ENCODE measurements at regions not wholly inside any gene's neighbourhood (a gene's known extent, or its start where the extent isn't known, plus 50 kb on each side); places are given as distances from the start of the nearest gene placed in this dataset.

DNA sequence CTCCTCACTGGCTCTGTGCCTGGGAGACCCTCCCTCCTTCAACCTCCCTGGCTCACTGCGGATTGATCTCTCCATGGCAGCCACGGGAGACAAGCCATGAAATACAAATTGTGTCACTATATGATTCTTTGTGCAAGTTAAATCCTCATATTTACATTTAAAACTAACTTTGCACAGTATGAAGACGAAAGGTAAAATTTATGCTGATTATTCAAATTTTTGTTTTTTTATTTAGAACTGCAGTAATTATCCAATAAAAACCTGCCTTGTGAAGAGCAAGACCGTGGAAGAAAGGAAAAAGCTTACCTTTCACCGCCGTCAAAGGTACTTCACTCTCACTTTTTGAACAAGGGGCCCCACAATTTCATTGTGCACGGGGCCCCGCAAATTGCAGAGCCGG lies 436.9 kb downstream of the EIPR1 start:
- Histone ChIP-seq H2AFZ (no peak overlapping the region), H3F3A (ENCODE audit: insufficient read depth, low read depth) (no peaks in the 10 kb centered on the region), H3K27me3 (ENCODE audit: insufficient read depth, low read depth) (peaks cover 78% of the 10 kb centered on the region), H3K27ac (no peak overlapping the region), H4K20me1 (ENCODE audit: insufficient read depth) (no peaks in the 10 kb centered on the region), H3K9me2 (ENCODE audit: insufficient read depth) (no peaks in the 10 kb centered on the region), H3K79me2 (ENCODE audit: low read depth) (no peaks in the 10 kb centered on the region), H3K4me1 (replicated peaks; ENCODE audit: insufficient read depth) (no peaks in the 10 kb centered on the region), H3K4me3 (no peak overlapping the region), H3K9me3 (ENCODE audit: insufficient read depth, low read depth) (no peaks in the 10 kb centered on the region; the same call in 1 of the 2 replicates), H3K36me3 (ENCODE audit: low read depth) (no peaks in the 10 kb centered on the region), H3K4me2 (no peak overlapping the region)
- POLR2A ChIA-PET (ENCODE audit: unreplicated experiment) = no interaction called here
- no peak for DNase-seq
- TF ChIP-seq EZH2 (IDR thresholded peaks at IDR 0.05; ENCODE audit: low read depth) = no peak
- TF ChIP-seq, protein P1, sequence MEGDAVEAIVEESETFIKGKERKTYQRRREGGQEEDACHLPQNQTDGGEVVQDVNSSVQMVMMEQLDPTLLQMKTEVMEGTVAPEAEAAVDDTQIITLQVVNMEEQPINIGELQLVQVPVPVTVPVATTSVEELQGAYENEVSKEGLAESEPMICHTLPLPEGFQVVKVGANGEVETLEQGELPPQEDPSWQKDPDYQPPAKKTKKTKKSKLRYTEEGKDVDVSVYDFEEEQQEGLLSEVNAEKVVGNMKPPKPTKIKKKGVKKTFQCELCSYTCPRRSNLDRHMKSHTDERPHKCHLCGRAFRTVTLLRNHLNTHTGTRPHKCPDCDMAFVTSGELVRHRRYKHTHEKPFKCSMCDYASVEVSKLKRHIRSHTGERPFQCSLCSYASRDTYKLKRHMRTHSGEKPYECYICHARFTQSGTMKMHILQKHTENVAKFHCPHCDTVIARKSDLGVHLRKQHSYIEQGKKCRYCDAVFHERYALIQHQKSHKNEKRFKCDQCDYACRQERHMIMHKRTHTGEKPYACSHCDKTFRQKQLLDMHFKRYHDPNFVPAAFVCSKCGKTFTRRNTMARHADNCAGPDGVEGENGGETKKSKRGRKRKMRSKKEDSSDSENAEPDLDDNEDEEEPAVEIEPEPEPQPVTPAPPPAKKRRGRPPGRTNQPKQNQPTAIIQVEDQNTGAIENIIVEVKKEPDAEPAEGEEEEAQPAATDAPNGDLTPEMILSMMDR (conservative IDR thresholded peaks at IDR 0.05) = no peak
- intact Hi-C loops (cut with micrococcal nuclease; ENCODE audit: unreplicated experiment) = no loop called here
- CTCF ChIA-PET = no interaction called here
- no TSS peak for BruUV-seq (replicated peaks)

DNA sequence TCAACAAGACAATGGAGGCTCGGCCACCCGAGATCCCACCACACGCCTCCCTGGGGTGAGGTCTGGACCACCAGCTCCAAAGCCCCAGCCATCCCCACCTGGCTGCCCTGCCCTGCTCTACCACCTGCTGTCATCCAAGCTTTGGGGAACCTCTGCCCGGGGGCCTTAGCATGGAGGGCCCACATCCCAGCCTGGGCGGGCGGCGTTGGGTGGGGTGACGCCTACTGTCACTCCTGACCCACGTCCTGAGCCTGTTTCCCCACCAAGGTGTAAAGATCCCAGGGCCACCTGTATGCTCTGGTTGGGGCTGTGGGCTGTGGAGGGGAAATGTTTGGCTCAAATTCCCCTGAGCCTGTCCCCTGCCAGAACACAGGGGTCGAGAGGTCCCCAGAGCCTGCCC lies 437.6 kb downstream of the EIPR1 start:
- no peaks in the 10 kb centered on the region for H3K4me1 ChIP-seq (replicated peaks; ENCODE audit: insufficient read depth)
- no peaks in the 10 kb centered on the region for H3F3A ChIP-seq (ENCODE audit: insufficient read depth, low read depth)
- H3K9me2 ChIP-seq (ENCODE audit: insufficient read depth) = no peaks in the 10 kb centered on the region
- H3K79me2 ChIP-seq (ENCODE audit: low read depth) = no peaks in the 10 kb centered on the region
- intact Hi-C loops (cut with micrococcal nuclease; ENCODE audit: unreplicated experiment) = no loop called here
- H3K4me2 ChIP-seq = no peak overlapping the region
- H3K36me3 ChIP-seq (ENCODE audit: low read depth) = no peaks in the 10 kb centered on the region
- H3K27ac ChIP-seq = no peak overlapping the region
- no peaks in the 10 kb centered on the region for H4K20me1 ChIP-seq (ENCODE audit: insufficient read depth)
- H3K4me3 ChIP-seq = no peak overlapping the region
- H2AFZ ChIP-seq = no peak overlapping the region
- no peaks in the 10 kb centered on the region for H3K9me3 ChIP-seq (ENCODE audit: insufficient read depth, low read depth)
- BruUV-seq (replicated peaks) = no TSS peak
- DNase-seq = no peak
- ChIA-PET POLR2A (ENCODE audit: unreplicated experiment) (no interaction called here), CTCF (interaction anchor here (0.6 kb wide), 1 partner anchor 104 kb away, joined by 3 read pairs; no protein-coding TSS in a partner anchor)
- H3K27me3 ChIP-seq (ENCODE audit: insufficient read depth, low read depth) = peaks cover 84% of the 10 kb centered on the region
- no peak for TF ChIP-seq EZH2 (IDR thresholded peaks at IDR 0.05; ENCODE audit: low read depth)
- TF ChIP-seq, protein P1 (conservative IDR thresholded peaks at IDR 0.05) = no peak

DNA sequence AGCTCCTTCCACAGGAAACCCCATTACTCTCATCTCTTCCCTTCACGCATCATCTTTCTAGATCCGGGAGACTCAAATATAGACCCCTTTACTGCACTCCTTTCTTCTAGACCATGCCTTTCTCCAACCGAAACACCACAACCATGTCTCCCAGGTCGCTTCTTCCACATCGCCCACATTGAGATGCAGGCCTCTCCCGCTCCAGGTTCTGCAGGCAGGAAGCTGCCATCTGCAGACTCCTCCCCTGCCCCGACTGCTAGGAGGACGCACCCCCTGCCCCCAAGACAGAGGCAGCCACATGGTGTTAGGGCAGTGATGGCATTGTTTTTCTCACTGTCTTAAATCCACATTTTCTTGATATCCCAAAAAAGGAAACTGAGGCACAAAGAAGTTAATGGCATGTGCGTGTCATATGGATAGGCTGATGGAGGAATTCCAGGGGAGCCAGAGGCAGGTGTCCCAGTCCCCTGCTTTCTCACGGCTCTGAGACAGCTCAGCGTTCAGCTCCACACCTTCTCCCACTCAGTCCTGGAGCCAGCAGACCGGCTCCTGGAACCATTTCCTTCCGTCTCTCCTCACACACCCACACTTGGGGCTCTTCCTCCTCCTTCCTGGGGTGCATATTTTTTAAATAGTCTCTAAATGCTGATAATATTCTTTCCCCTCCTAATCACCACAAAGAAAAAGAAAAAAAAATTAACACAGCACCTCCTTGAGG lies 438.4 kb downstream of the EIPR1 start:
- intact Hi-C loops (cut with micrococcal nuclease; ENCODE audit: unreplicated experiment) = no loop called here
- no peaks in the 10 kb centered on the region for H3F3A ChIP-seq (ENCODE audit: insufficient read depth, low read depth)
- no peaks in the 10 kb centered on the region for H3K36me3 ChIP-seq (ENCODE audit: low read depth)
- H3K27me3 ChIP-seq (ENCODE audit: insufficient read depth, low read depth) = peaks cover 92% of the 10 kb centered on the region
- DNase-seq = no peak
- H3K4me1 ChIP-seq (replicated peaks; ENCODE audit: insufficient read depth) = no peaks in the 10 kb centered on the region
- TF ChIP-seq EZH2 (IDR thresholded peaks at IDR 0.05; ENCODE audit: low read depth) = no peak
- TF ChIP-seq, protein P1 (conservative IDR thresholded peaks at IDR 0.05) = no peak
- no peaks in the 10 kb centered on the region for H3K9me3 ChIP-seq (ENCODE audit: insufficient read depth, low read depth)
- H4K20me1 ChIP-seq (ENCODE audit: insufficient read depth) = no peaks in the 10 kb centered on the region
- no TSS peak for BruUV-seq (replicated peaks)
- no peak overlapping the region for H3K27ac ChIP-seq
- no peaks in the 10 kb centered on the region for H3K79me2 ChIP-seq (ENCODE audit: low read depth)
- no peak overlapping the region for H3K4me2 ChIP-seq
- H3K4me3 ChIP-seq = no peak overlapping the region
- ChIA-PET POLR2A (ENCODE audit: unreplicated experiment) (no interaction called here), CTCF (interaction anchor here (0.6 kb wide), 1 partner anchor 103 kb away, joined by 3 read pairs; no protein-coding TSS in a partner anchor)
- H3K9me2 ChIP-seq (ENCODE audit: insufficient read depth) = no peaks in the 10 kb centered on the region
- no peak overlapping the region for H2AFZ ChIP-seq

Data from PC-9 (cell line).